Kidney tubule cell (primary cell): ENCODE measurements at regions not wholly inside any gene's neighbourhood (a gene's known extent, or its start where the extent isn't known, plus 50 kb on each side); places are given as distances from the start of the nearest gene placed in this dataset.
"Not testable (repeated sequence)": the region's sequence is repeated elsewhere in the genome, so short reads cannot be mapped to it uniquely, and the experiment has no call there.

Experiments used
- DNase-seq: peaks from one replicate; pipeline ENCODE4 v3.0.0-alpha.2; 2018; ENCODE audit warnings: low spot score

- no peak for DNase-seq
These were observed 389.5 kb upstream of the PROX1 start for GRCh38 chr1:213598263-213598662.

DNA sequence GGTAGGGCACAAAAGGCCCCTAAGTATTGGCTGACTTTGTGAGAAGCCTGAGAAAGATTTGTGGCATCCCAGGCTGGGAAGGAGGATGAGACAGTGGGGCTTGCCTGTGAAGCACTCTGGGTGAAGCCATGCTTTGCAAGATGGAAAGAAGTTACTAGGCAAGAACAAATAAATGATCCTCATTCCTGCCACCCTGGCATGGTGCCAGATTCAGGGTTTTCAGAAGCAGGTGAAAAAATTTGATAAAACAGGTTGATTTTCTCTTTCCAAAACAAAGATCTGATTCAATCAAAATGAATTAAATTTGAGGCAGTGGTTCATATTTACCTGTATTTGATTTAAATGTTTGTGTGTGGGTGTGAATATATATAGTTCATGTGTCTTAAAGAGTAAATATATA, 386.9 kb upstream of the PROX1 start:
- DNase-seq, result no peak

- not testable (repeated sequence) for DNase-seq
These were observed 386.1 kb upstream of the PROX1 start for GRCh38 chr1:213601705-213602104.

DNA sequence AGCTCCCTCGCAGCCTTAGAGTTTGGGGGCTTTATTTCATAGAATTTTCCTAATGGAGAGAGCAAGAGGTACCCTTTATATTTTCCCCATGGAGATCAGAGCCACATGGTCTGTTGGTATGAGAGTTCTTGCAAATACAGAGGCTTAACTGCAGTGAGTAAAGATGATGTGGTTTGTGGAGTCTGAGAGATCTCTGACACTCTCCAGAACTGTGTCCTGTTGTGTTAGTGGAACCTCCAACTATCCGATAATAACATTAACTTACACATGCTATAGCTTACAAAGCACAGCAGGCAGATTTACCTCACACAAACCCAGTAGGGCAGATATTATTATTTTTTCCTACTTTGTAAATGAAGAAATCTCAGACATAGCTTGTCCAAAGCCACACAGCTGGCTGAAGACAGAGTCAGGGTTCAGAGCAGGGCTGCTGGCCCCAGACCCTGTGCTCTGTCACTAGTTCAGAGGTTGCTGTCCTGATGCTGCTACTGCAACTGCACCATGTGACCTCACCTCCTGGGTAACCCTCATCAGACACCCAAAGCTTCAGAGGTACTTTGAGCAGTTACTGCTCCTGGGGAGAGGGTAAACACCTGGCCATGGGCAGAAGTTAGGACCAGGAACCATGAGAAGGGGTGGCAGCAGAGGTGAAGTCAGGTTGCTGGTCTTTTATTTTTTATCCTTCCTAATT, 384.8 kb upstream of the PROX1 start:
- DNase-seq, result no peak

DNA sequence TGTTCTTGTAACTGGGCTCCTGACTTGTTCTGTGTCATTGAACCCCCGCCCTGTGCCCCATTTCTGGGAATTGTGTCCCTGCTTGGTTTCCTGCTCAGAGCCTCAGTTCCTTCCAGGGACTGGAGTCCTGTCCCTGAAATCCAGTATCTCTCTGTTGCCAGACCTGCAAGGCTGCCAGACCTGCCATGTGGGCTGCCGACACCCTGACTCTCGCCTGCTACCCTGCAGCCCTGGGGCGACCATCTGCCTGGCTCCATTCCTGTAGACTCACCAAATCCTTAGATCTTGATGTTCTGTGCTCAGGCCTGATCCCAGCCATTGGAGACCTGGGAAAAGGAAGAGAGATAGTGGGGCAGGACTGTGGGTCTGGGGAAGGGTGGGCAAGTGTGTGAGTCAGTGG, 383.3 kb upstream of the PROX1 start:
- no peak for DNase-seq

DNA sequence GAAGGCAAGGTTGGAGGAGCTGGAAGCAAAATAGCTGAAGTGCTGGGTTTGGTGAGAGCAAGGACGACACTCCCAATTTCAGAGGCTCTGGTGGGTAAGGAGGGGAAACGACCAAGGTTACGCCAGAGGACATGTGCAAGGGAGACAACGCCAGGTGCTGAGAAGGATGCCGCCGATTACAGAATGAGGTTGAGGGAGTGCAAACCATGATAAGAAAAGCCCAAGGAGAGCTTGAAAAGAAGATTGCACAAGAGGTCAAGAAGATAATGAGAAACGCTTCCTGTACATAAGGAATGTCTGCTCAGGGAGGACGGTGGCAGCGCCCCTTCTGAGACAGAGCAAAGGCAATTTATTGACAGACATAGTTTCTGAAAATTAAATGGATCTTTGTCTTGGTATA, 382.0 kb upstream of the PROX1 start:
- DNase-seq, result no peak

GRCh38 chr1:213606252-213606820, 381.4 kb upstream of the PROX1 start:
- DNase-seq, result no peak

- DNase-seq, result no peak
These were observed 374.2 kb upstream of the PROX1 start for GRCh38 chr1:213613549-213613948.

- no peak for DNase-seq
These were observed 372.4 kb upstream of the PROX1 start for GRCh38 chr1:213615226-213615916.

- no peak for DNase-seq
These were observed 370.6 kb upstream of the PROX1 start for GRCh38 chr1:213617133-213617532.

GRCh38 chr1:213618094-213618493, 369.7 kb upstream of the PROX1 start:
- no peak for DNase-seq

DNA sequence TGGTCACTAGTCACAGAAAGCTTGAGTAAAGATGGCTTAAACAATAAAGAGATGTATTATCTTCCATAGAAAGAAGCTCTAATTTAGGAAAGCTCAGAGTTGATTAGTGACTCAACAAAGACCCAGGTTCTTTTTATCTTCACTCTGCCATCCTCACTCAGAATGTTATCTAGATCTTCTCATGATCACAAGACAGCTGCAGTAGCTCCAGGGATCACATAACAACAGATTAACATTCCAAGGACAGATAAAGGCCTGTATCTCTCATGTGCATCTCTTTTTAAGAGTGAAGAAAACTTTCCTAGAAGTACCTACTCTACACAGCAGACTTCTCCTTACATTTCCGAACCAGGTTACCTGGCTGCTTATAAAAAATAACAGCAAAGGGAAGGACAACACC, 368.7 kb upstream of the PROX1 start:
- DNase-seq, result no peak

DNA sequence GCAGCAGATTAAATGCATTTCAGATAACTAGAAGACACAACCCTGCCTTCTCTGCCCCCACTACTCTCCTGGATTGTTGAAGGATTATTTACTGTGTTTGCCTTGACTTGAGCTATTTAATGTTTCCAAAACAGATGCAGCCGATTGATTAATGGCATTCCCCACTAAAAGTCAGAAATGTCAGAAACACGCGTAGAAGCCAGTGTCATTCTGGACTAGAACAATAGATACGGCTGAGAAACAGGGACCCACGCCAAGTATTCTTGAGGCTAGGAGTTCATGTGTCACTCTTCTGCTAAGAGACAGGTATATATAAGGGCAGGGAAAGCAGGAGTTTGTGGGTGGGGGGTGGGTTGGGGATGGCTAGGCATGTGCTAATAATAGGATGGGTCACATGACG, 366.7 kb upstream of the PROX1 start:
- DNase-seq, result no peak

- peak; percentile 11 for DNase-seq
These were observed 365.3 kb upstream of the PROX1 start for GRCh38 chr1:213622365-213623063.

GRCh38 chr1:213623064-213623581, 364.6 kb upstream of the PROX1 start:
- no peak for DNase-seq

DNA sequence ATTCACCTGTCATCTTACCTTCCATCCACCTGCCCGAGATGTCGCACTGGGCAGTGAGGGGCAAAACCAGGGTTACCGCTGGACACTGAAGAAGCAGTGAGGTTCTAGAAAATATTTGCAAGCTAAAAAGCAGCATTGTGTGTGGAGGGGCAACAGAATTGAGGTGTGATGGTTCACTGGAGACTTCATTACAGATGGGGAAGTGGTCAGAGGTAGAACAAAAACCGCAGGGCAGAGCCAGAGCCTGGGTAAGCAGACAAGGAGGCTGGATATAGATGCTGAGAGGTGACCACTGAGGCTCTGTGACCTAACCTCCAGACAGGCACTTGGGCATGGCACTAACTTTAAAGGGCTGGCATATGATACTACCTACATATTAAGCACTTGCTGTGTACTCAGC, 363.9 kb upstream of the PROX1 start:
- DNase-seq, result no peak

GRCh38 chr1:213636778-213637177, 351.0 kb upstream of the PROX1 start:
- not testable (repeated sequence) for DNase-seq

DNA sequence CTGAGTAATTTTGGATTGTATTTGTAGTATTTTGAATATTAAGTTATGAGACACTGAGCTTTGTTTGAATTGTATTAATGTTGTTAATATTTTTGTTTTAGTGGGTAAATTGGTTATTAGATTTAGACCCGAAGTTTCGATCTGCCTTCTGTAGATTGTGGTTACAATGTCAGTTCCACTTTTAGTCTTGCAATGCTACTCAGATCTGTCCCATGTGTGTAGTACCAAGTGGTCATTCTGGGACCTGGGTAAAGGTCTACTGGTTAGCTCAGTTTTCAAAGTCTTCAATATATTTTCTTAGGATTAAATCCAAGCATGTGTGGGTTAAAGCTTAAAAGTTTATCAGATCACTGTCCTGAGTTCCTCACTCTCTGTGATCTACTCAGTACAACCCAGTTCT, 346.5 kb upstream of the PROX1 start:
- no peak for DNase-seq

DNA sequence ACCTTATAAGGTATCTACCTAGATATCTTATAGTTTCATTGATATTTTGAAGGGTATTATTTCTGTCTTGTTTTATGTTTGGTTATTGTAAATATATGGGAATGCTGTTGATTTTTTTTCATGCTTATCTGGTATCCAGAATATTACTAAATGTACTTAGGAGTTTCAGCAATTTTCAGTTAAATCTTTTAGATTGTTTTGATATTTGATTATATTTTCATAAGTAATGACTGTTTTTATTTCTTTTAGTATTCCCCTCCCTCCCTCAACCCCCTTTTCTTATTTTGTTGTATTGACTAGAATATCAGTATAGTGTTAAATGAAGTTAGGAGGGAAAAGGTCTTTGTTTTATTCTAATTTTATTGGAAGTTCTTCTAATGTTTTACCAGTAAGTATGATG, 344.4 kb upstream of the PROX1 start:
- DNase-seq, result no peak

GRCh38 chr1:213647864-213648650, 339.7 kb upstream of the PROX1 start:
- peak; percentile 29 for DNase-seq

DNA sequence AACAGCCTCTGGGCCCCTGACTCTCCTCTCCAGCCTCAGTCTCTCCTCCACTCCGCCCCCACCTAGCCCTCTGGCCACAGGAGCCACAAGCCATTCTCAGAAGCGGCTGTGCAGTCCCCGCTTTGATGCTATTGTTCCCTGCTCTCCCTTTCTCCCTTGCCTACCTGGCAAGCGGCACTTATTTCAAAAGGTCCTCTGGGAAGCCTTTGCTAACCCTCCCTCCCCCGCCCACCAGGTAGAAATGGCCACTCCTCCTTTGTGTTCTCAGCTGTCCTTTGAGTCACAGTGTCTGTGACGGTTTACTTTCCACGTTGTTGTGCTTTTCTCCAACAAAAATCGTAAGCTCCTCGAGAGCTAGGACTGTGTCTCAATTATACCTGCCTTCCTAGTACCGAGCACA, 338.4 kb upstream of the PROX1 start:
- no peak for DNase-seq

GRCh38 chr1:213650603-213651002, 337.2 kb upstream of the PROX1 start:
- no peak for DNase-seq
